Liver (tissue), 3 donors: ENCODE measurements at regions not wholly inside any gene's neighbourhood (a gene's known extent, or its start where the extent isn't known, plus 50 kb on each side); places are given as distances from the start of the nearest gene placed in this dataset.

ENCODE experiments used
- CTCF ChIP-seq: fragments of 150-350 bp; IDR thresholded peaks from 2 replicates; pipeline ENCODE4 v1.5.1; 2017; ENCODE audit warnings: improper control_type of control experiment, low read depth, low read length; ENCODE audit not compliant: missing input control
- RAD21 ChIP-seq, 2 donors: IDR thresholded peaks; 2 replicates each; pipeline ENCODE4 v1.6.1; 2016; ENCODE audit warnings: antibody characterized with exemption in 2 of 2, mild to moderate bottlenecking in 2 of 2
- RXRA ChIP-seq, 2 donors: IDR thresholded peaks; 2 replicates each; pipeline ENCODE4 v1.6.1; 2017 to 2018; ENCODE audit warnings: antibody characterized with exemption in 2 of 2, mild to moderate bottlenecking in 1 of 2
- TF ChIP-seq, protein P1 (sequence below): IDR thresholded peaks from 2 replicates; pipeline ENCODE4 v1.6.1; 2016; ENCODE audit warnings: antibody characterized with exemption
- TF ChIP-seq, protein P2 (sequence below): IDR thresholded peaks from 2 replicates; pipeline ENCODE4 v1.6.1; 2016; ENCODE audit warnings: antibody characterized with exemption, mild to moderate bottlenecking
- donor health status: healthy.
- donor health status: healthy.

DNA sequence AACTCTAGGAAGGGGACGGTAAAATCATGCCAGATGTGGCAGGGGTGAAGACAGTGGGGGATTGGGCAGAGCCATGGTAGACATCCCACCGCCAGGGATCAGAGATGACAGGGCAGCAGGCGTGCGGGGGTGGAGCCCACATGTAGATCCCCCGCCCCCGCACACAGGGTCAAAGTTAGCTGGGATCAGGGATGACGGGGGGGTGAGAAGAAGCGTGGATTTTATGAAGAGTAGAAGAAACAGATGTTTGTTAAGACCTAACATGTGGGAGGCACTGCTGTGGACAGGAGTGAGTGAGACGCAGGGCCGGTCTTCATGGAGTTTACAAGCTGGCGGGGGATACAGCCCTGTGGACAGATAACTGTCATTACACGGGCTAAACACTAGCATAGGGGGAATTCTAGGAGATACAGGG is 154.0 kb upstream of the KLF14 start:
- no peak for TF ChIP-seq RAD21 (IDR thresholded peaks at IDR 0.05)
- TF ChIP-seq, protein P1, sequence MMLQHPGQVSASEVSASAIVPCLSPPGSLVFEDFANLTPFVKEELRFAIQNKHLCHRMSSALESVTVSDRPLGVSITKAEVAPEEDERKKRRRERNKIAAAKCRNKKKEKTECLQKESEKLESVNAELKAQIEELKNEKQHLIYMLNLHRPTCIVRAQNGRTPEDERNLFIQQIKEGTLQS, result no peak
- TF ChIP-seq, protein P2, sequence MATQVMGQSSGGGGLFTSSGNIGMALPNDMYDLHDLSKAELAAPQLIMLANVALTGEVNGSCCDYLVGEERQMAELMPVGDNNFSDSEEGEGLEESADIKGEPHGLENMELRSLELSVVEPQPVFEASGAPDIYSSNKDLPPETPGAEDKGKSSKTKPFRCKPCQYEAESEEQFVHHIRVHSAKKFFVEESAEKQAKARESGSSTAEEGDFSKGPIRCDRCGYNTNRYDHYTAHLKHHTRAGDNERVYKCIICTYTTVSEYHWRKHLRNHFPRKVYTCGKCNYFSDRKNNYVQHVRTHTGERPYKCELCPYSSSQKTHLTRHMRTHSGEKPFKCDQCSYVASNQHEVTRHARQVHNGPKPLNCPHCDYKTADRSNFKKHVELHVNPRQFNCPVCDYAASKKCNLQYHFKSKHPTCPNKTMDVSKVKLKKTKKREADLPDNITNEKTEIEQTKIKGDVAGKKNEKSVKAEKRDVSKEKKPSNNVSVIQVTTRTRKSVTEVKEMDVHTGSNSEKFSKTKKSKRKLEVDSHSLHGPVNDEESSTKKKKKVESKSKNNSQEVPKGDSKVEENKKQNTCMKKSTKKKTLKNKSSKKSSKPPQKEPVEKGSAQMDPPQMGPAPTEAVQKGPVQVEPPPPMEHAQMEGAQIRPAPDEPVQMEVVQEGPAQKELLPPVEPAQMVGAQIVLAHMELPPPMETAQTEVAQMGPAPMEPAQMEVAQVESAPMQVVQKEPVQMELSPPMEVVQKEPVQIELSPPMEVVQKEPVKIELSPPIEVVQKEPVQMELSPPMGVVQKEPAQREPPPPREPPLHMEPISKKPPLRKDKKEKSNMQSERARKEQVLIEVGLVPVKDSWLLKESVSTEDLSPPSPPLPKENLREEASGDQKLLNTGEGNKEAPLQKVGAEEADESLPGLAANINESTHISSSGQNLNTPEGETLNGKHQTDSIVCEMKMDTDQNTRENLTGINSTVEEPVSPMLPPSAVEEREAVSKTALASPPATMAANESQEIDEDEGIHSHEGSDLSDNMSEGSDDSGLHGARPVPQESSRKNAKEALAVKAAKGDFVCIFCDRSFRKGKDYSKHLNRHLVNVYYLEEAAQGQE, result no peak
- no peak for TF ChIP-seq CTCF
- TF ChIP-seq RXRA (IDR thresholded peaks at IDR 0.05), result no peak
